RCC 7860 (cell line): ENCODE measurements at regions not wholly inside any gene's neighbourhood (a gene's known extent, or its start where the extent isn't known, plus 50 kb on each side); places are given as distances from the start of the nearest gene placed in this dataset.
"Not testable (repeated sequence)": the region's sequence is repeated elsewhere in the genome, so short reads cannot be mapped to it uniquely, and the experiment has no call there.

ENCODE experiments used
- DNase-seq: peaks from one replicate; pipeline ENCODE4 v3.0.0-alpha.2; 2015; ENCODE audit warnings: low spot score
- FAIRE-seq: peaks from 2 replicates; lab custom pipeline; 2012; peaks lifted over from hg19 to GRCh38; lab: Jason Lieb, UNC

DNA sequence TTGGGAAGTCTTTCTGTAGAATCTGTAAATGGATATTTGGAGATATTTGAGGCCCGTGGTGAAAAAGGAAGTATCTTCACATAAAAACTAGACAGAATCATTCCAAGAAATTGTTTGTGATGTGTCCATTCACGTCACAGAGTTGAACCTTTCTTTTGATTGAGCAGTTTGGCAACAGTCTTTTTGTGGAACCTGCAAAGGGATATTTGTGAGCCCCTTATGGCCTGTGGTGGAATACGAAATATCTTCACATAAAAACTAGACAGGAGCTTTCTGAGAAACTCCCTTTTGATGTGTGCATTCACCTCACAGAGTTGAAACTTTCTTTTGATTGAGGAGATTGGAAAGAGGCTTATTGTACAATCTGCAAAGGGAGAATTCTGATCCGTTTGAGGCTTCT, 2980.4 kb downstream of the TUBA3C start:
- FAIRE-seq, DNase-seq: not testable (repeated sequence)

DNA sequence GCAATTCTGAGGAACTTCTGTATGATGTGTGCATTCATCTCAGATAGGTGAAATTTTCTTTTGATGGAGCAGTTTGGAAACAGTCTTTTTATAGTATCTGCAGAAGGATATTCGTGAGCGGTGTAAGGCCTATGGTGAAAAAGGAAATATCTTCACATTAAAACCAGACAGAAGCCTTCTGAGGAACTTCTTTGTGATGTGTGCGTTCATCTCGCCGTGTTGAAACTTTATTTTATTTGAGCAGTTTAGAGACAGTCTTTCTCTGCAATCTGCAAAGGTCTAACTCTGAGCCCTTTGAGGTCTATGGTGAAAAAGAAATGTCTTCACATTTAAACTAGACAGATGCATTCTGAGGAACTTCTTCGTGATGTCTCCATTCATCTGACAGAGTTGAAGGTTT, 3021.0 kb downstream of the TUBA3C start:
- not testable (repeated sequence) for DNase-seq, FAIRE-seq

DNA sequence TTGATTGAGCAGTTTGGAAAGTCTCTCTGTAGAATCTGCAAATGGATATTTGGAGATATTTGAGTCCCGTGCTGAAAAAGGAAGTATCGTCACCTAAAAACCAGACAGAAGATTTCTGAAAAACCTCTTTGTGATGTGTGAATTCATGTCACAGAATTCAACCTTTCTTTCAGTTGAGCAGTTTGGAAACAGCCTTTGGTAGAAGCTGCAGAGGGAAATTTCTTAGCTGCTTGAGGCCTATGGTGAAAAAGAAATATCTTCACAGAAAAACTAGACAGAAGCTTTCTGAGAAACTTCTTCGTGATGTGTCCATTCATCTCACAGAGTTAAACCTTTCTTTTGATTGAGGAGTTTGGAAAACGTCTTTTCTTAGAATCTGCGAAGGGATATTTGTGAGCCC, 3022.7 kb downstream of the TUBA3C start:
- FAIRE-seq, DNase-seq: not testable (repeated sequence)

DNA sequence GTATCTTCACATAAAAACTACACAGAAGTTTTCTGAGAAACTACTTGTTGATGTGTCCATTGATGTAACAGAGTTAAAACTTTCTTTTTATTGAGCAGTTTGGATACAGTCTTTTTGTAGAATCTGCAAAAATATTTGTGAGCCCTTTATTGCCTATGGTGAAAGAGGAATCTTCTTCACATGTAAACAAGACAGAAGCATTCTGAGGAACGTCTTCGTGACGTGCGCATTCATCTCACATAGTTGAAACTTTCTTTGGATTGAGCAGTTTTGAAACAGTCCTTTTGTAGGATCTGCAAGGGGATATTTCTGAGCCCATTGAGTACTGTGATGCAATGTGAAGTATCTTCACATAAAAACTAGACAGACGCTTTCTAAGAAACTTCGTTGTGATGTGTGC, 3023.6 kb downstream of the TUBA3C start:
- DNase-seq, FAIRE-seq: not testable (repeated sequence)

DNA sequence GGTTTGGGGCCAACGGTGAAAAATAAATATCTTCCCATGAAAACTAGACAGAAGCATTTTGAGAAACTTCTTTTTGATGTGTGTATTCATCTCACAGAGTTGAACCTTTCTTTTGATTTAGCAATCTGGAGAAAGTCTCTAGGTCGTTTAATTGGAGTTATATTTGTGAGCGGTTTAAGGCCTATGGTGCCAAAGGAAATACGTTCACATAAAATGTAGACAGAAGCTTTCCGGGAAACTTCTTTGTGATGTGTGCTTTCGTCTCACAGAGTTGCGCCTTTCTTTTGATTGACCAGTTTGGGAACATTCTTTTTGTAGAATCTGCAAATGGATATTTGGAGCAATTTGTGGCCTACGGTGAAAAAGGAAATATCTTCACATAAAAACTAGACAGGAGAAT, 3028.8 kb downstream of the TUBA3C start:
- DNase-seq, FAIRE-seq: not testable (repeated sequence)

DNA sequence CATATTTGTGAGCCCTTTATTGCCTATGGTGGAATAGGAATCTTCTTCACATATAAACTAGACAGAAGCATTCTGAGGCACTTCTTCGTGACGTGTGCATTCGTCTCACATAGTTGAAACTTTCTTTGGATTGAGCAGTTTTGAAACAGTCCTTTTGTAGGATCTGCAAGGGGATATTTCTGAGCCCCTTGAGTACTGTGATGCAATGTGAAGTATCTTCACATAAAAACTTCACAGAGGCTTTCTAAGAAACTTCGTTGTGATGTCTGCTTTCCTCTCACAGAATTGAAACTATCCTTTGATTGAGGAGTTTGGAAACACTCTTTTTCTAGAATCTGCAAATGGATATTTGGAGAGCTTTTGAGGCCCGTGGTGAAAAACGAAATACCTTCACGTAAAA, 3030.3 kb downstream of the TUBA3C start:
- not testable (repeated sequence) for FAIRE-seq, DNase-seq

DNA sequence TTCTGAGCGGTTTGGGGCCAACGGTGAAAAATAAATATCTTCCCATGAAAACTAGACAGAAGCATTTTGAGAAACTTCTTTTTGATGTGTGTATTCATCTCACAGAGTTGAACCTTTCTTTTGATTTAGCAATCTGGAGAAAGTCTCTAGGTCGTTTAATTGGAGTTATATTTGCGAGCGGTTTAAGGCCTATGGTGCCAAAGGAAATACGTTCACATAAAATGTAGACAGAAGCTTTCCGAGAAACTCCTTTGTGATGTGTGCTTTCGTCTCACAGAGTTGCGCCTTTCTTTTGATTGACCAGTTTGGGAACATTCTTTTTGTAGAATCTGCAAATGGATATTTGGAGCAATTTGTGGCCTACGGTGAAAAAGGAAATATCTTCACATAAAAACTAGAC, 3032.2 kb downstream of the TUBA3C start:
- FAIRE-seq = not testable (repeated sequence)

DNA sequence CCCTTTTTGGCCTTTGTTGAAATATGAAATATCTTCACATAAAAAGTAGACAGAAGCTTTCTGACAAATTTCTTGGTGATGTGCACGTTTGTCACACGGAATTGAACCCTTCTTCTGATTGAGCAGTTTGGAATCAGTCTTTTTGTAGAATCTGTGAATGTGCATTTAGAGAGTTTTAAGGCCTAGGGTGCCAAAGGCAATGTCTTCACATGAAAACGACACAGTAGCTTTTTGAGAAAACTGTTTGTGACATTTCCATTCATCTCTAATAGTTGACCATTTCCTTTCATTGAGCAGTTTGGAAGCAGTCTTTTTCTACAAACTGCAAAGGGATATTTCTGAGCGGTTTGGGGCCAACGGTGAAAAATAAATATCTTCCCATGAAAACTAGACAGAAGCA, 3036.0 kb downstream of the TUBA3C start:
- not testable (repeated sequence) for FAIRE-seq, DNase-seq

More for the DNA sequence above, 3032.2 kb downstream of the TUBA3C start:
- DNase-seq = not testable (repeated sequence)

DNA sequence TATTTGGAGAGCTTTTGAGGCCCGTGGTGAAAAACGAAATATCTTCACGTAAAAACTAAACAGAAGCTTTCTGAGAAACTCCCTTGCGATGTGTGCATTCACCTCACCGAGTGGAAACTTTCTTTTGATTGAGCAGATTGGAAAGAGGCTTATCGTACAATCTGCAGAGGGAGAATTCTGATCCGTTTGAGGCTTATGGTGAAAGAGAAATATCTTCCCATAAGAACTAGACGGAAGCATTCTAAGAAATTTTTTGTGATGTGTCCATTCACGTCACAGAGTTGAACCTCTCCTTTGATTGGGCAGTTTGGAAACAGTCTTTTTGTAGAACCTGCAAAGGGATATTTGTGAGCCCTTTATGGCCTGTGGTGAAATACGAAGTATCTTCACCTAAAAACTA, 3040.3 kb downstream of the TUBA3C start:
- DNase-seq, FAIRE-seq: not testable (repeated sequence)

DNA sequence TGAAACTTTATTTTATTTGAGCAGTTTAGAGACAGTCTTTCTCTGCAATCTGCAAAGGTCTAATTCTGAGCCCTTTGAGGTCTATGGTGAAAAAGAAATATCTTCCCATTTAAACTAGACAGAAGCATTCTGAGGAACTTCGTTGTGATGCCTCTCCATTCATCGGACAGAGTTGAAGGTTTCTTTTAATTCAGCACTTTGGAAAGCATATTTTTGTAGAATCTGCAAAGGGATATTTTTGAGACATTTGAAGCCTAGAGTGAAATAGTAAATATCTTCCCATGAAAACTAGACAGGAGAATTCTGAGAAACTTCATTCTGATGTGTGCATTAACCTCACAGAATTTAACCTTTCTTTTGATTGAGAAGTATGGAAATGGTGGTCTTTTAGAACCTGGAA, 3044.8 kb downstream of the TUBA3C start:
- not testable (repeated sequence) for DNase-seq, FAIRE-seq

DNA sequence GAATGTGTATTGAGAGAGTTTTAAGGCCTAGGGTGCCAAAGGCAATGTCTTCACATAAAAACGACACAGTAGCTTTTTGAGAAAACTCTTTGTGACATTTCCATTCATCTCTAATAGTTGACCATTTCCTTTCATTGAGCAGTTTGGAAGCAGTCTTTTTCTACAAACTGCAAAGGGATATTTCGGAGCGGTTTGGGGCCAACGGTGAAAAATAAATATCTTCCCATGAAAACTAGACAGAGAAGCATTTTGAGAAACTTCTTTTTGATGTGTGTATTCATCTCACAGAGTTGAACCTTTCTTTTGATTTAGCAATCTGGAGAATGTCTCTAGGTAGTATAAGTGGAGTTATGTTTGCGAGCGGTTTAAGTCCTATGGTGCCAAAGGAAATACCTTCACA, 3052.9 kb downstream of the TUBA3C start:
- not testable (repeated sequence) for DNase-seq, FAIRE-seq

DNA sequence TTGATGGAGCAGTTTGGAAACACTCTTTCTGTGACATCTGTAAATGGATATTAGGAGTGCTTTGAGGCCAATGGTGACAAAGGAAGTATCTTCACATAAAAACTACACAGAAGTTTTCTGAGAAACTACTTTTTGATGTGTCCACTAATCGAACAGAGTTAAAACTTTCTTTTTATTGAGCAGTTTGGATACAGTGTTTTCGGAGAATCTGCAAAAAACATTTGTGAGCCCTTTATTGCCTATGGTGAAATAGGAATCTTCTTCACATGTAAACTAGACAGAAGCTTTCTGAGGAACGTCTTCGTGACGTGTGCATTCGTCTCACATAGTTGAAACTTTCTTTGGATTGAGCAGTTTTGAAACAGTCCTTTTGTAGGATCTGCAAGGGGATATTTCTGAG, 3068.2 kb downstream of the TUBA3C start:
- peak; percentile 33 for DNase-seq
- not testable (repeated sequence) for FAIRE-seq
